Gastroesophageal sphincter (tissue), 3 donors: ENCODE measurements at regions not wholly inside any gene's neighbourhood (a gene's known extent, or its start where the extent isn't known, plus 50 kb on each side); places are given as distances from the start of the nearest gene placed in this dataset.

ENCODE experiments used
- CTCF ChIP-seq, 4 experiments: fragments of 200-600 bp in 2 of 4; fragments of 450-650 bp in 2 of 4; sonication (generic) in 1 of 4; IDR thresholded peaks; one replicate each; pipeline ENCODE4 v1.5.1; 2017 to 2019; ENCODE audit warnings: antibody characterized with exemption in 4 of 4, mild to moderate bottlenecking in 2 of 4, moderate library complexity in 2 of 4
- POLR2A ChIP-seq, 2 donors: fragments of 450-650 bp; IDR thresholded peaks; one replicate each; pipeline ENCODE4 v1.6.1; 2017; ENCODE audit warnings: antibody characterized with exemption in 2 of 2, mild to moderate bottlenecking in 2 of 2, moderate library complexity in 1 of 2
- POLR2AphosphoS5 ChIP-seq: sonication (generic); formaldehyde crosslinking; IDR thresholded peaks from one replicate; pipeline ENCODE4 v1.6.1; 2017; ENCODE audit warnings: antibody characterized with exemption

GRCh38 chr12:67414011-67414715, 145.0 kb downstream of the CAND1 start:
- no peak for TF ChIP-seq POLR2A (IDR thresholded peaks at IDR 0.05)
- no peak for TF ChIP-seq CTCF (IDR thresholded peaks at IDR 0.05)
- TF ChIP-seq POLR2AphosphoS5, result no peak
